ENCODE measurements at regions not wholly inside any gene's neighbourhood (a gene's known extent, or its start where the extent isn't known, plus 50 kb on each side); places are given as distances from the start of the nearest gene placed in this dataset.

DNA sequence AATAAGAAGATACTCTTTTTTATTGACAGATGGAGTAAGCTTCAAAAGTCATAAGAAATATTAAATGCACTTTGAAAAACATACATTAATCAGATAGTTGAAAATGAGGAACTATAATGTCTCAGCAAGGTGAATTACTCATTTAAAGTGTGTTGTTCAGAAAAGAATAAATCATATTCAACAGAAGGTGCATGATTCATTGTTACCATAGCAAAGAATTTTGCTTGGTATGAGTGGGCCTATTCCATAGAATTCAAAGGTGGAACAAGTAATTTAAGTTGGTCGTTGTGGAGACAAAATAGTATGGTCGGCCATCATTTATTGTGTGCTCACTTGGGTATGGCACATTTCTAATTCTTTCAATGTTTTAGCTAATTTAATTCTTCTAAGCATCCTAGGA is 1920.2 kb upstream of the CDH9 start:
- no peak for DNase-seq (ENCODE audit: low read depth in 1 of 2, low spot score in 2 of 2)
- H3K79me1 ChIP-seq (ENCODE audit: low read depth, low read length), result no peaks in the 10 kb centered on the region
- 91% methylated on average over 2 of the region's 2 CpGs; no CpG with 5 or more reads in 1 of the 2 experiments for WGBS, 2 experiments (ENCODE audit: extremely low coverage in 1 of 2, insufficient coverage in 1 of 2, insufficient read length in 1 of 2, insufficient replicate concordance in 2 of 2, low coverage in 1 of 2, low lambda C conversion rate in 2 of 2, missing lambda C conversion rate in 1 of 2)
- H2AK5ac ChIP-seq (ENCODE audit: low read depth, low read length), result no peak overlapping the region
- no peak overlapping the region for H3K23ac ChIP-seq (ENCODE audit: insufficient read length)
- H3K14ac ChIP-seq (ENCODE audit: insufficient read length), result no peak overlapping the region
- no peak overlapping the region for H3K18ac ChIP-seq (ENCODE audit: extremely low read depth, low read length)
- no peak overlapping the region for H3K4me3 ChIP-seq (ENCODE audit: extremely low read depth in 1 of 4, insufficient read depth in 2 of 4, low read depth in 3 of 4, low read length in 4 of 4)
- POLR2A ChIA-PET (ENCODE audit: partially characterized antibody), result no interaction called here
- no peak overlapping the region for H2BK5ac ChIP-seq (ENCODE audit: low read depth, low read length)
- no peak overlapping the region for H2BK12ac ChIP-seq (ENCODE audit: low read depth, low read length)
- no peak overlapping the region for H2BK15ac ChIP-seq (ENCODE audit: low read length)
- no peak overlapping the region for H3K56ac ChIP-seq (replicated peaks; ENCODE audit: insufficient read length, low read depth, low read length)
- H2BK120ac ChIP-seq (replicated peaks; ENCODE audit: low read depth, low read length), result no peak overlapping the region
- no peak overlapping the region for H3K4ac ChIP-seq (replicated peaks; ENCODE audit: insufficient read length, low read depth, low read length)
- no peak overlapping the region for H4K8ac ChIP-seq (ENCODE audit: extremely low read depth, insufficient read depth, low read length)
- H3K4me1 ChIP-seq (replicated peaks in 1 of 4; ENCODE audit: control insufficient read depth in 3 of 4, insufficient read depth in 4 of 4, low read length in 3 of 4), result no peaks in the 10 kb centered on the region
- H3K9ac ChIP-seq (replicated peaks in 1 of 4; ENCODE audit: extremely low read depth in 1 of 4, low read depth in 3 of 4, low read length in 3 of 4), result no peak overlapping the region
- H3K36me3 ChIP-seq (ENCODE audit: control insufficient read depth in 2 of 4, insufficient read depth in 4 of 4, low read length in 3 of 4), result no peaks in the 10 kb centered on the region; a peak in 1 of 8 replicates
- no peaks in the 10 kb centered on the region for H3K79me2 ChIP-seq (ENCODE audit: control insufficient read depth in 1 of 2, insufficient read depth in 2 of 2, low read length in 2 of 2)
- H3K9me3 ChIP-seq (ENCODE audit: insufficient read depth in 2 of 2, low read depth in 1 of 2, low read length in 1 of 2), result peaks cover 3 to 4% of the 10 kb centered on the region in 2 experiments; a peak in 2 of 4 replicates
- no peak overlapping the region for H2BK20ac ChIP-seq (ENCODE audit: low read length)
- no peak overlapping the region for H3K4me2 ChIP-seq (ENCODE audit: insufficient read depth in 1 of 2, low read depth in 2 of 2, low read length in 2 of 2)
- no peaks in the 10 kb centered on the region for H4K20me1 ChIP-seq (replicated peaks in 1 of 2; ENCODE audit: control insufficient read depth in 1 of 2, insufficient read depth in 2 of 2, low read length in 2 of 2)
- CTCF ChIA-PET (ENCODE audit: partially characterized antibody), result no interaction called here
- H2AFZ ChIP-seq (ENCODE audit: low read length), result no peak overlapping the region
- H4K5ac ChIP-seq (ENCODE audit: insufficient read length, low read depth, low read length), result no peak overlapping the region
- H3K27me3 ChIP-seq (replicated peaks in 1 of 4; ENCODE audit: control insufficient read depth in 3 of 4, extremely low read depth in 1 of 4, insufficient read depth in 3 of 4, low read length in 3 of 4), result no peaks in the 10 kb centered on the region
- H4K91ac ChIP-seq (replicated peaks; ENCODE audit: insufficient read length, low read length), result no peak overlapping the region
- H3K23me2 ChIP-seq (ENCODE audit: low read depth, low read length), result no peaks in the 10 kb centered on the region; the same call in 1 of the 2 replicates
- no peak overlapping the region for H3K27ac ChIP-seq (ENCODE audit: low read depth, low read length)
- FAIRE-seq, result no peak
- TF ChIP-seq CEBPB (IDR thresholded peaks at IDR 0.05; ENCODE audit: low read depth, low read length) (no peak), SUZ12 (IDR thresholded peaks at IDR 0.05; ENCODE audit: low read length) (no peak), SIX5 (IDR thresholded peaks at IDR 0.05; ENCODE audit: low read depth, low read length) (no peak), SP1 (IDR thresholded peaks at IDR 0.05; ENCODE audit: low read depth, low read length) (no peak), SP2 (IDR thresholded peaks at IDR 0.05; ENCODE audit: low read length) (no peak), TAF1 (IDR thresholded peaks at IDR 0.05; ENCODE audit: low read depth, low read length) (no peak), CTBP2 (IDR thresholded peaks at IDR 0.05; ENCODE audit: borderline replicate concordance, insufficient read depth, insufficient read length, low read length) (no peak), SP4 (IDR thresholded peaks at IDR 0.05; ENCODE audit: low read length) (no peak), GABPA (IDR thresholded peaks at IDR 0.05; ENCODE audit: borderline replicate concordance, insufficient read depth, low read length) (no peak), POU5F1 (IDR thresholded peaks at IDR 0.05; ENCODE audit: low read depth, low read length) (no peak)

Measured in H1 (cell line).